Panc1 (cell line): ENCODE measurements at regions not wholly inside any gene's neighbourhood (a gene's known extent, or its start where the extent isn't known, plus 50 kb on each side); places are given as distances from the start of the nearest gene placed in this dataset.

Experiments used
- POLR2AphosphoS5 ChIP-seq: IDR thresholded peaks from 2 replicates; pipeline ENCODE4 v1.6.1; 2012; ENCODE audit warnings: mild to moderate bottlenecking, low read depth, low read length, moderate library complexity
- TF ChIP-seq, protein P1 (sequence below), 2 experiments: IDR thresholded peaks; 2 replicates each; pipeline ENCODE4 v1.6.1; 2011 to 2012; ENCODE audit warnings: low read depth in 2 of 2, control low read depth in 1 of 2, low read length in 1 of 2, mild to moderate bottlenecking in 1 of 2, moderate library complexity in 1 of 2; ENCODE audit not compliant: insufficient read depth in 1 of 2
- TF ChIP-seq, protein P2 (sequence below): fragments of 450-650 bp; IDR thresholded peaks from 2 replicates; pipeline ENCODE4 v1.5.1; 2017; ENCODE audit warnings: mild to moderate bottlenecking

DNA sequence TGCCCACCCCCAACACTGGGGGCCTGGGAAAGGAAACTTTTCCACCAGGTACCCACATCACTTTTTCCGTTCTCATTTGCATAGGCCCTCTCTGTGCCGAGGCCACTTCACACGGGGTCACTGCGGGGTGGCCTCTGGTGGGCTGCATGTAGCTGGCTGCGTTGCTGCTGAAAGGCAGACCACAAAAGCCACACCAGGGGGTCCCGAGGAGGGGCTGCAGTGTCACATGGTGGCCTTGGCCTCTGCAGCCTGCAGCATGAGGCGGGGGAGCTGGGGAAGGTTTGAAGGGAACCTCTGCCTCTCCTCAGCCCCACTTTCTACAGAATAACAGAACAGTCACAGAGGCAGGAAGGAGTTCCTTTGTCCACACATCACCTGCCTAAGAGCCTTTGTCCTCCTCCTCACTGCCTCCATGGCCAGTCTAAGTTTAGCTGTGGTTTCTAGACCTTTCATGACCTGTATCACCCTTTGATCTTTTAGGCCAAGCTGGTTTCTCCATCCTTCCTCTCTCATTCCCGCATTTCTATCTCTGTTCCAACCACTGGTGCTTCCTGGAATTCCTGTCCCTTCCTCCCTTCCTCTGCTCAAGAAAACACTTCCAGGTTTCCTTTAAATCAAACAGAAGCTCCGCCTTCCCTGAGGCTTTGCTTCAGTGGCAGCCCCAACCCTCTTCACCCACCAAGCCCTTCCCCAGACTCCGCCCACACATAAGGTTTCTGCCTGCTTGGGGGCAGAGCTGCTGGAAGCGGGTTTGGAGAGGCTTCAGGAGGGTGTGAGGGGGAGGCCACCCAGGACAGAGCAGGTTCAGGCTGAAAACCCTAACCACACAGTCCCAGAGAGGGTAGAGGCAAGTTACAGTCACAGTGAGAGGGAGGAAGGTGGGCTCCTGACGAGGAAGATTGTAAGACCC, 150.7 kb upstream of the TLE3 start:
- TF ChIP-seq, protein P1, sequence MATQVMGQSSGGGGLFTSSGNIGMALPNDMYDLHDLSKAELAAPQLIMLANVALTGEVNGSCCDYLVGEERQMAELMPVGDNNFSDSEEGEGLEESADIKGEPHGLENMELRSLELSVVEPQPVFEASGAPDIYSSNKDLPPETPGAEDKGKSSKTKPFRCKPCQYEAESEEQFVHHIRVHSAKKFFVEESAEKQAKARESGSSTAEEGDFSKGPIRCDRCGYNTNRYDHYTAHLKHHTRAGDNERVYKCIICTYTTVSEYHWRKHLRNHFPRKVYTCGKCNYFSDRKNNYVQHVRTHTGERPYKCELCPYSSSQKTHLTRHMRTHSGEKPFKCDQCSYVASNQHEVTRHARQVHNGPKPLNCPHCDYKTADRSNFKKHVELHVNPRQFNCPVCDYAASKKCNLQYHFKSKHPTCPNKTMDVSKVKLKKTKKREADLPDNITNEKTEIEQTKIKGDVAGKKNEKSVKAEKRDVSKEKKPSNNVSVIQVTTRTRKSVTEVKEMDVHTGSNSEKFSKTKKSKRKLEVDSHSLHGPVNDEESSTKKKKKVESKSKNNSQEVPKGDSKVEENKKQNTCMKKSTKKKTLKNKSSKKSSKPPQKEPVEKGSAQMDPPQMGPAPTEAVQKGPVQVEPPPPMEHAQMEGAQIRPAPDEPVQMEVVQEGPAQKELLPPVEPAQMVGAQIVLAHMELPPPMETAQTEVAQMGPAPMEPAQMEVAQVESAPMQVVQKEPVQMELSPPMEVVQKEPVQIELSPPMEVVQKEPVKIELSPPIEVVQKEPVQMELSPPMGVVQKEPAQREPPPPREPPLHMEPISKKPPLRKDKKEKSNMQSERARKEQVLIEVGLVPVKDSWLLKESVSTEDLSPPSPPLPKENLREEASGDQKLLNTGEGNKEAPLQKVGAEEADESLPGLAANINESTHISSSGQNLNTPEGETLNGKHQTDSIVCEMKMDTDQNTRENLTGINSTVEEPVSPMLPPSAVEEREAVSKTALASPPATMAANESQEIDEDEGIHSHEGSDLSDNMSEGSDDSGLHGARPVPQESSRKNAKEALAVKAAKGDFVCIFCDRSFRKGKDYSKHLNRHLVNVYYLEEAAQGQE (IDR thresholded peaks at IDR 0.05; ENCODE audit: insufficient read depth in 1 of 2, low read depth in 2 of 2, low read length in 1 of 2) = no peak
- TF ChIP-seq, protein P2, sequence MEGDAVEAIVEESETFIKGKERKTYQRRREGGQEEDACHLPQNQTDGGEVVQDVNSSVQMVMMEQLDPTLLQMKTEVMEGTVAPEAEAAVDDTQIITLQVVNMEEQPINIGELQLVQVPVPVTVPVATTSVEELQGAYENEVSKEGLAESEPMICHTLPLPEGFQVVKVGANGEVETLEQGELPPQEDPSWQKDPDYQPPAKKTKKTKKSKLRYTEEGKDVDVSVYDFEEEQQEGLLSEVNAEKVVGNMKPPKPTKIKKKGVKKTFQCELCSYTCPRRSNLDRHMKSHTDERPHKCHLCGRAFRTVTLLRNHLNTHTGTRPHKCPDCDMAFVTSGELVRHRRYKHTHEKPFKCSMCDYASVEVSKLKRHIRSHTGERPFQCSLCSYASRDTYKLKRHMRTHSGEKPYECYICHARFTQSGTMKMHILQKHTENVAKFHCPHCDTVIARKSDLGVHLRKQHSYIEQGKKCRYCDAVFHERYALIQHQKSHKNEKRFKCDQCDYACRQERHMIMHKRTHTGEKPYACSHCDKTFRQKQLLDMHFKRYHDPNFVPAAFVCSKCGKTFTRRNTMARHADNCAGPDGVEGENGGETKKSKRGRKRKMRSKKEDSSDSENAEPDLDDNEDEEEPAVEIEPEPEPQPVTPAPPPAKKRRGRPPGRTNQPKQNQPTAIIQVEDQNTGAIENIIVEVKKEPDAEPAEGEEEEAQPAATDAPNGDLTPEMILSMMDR = no peak
- TF ChIP-seq POLR2AphosphoS5 = no peak
